ENCODE measurements at regions not wholly inside any gene's neighbourhood (a gene's known extent, or its start where the extent isn't known, plus 50 kb on each side); places are given as distances from the start of the nearest gene placed in this dataset.
A peak's percentile ranks its signal among the peaks of the same experiment; 100 is the strongest.

GRCh38 chrX:13518126-13518525, 51.3 kb upstream of the EGFL6 start:
- TF ChIP-seq FOXP2 (optimal IDR thresholded peaks at IDR 0.05; ENCODE audit: control extremely low read depth, extremely low read length, insufficient read depth): no peak
- no peak for TF ChIP-seq EZH2 (IDR thresholded peaks at IDR 0.05)
- TF ChIP-seq POLR2AphosphoS5 (IDR thresholded peaks at IDR 0.05; ENCODE audit: borderline replicate concordance, low read depth, low read length): no peak
- no peaks in the 10 kb centered on the region for H3K9me3 ChIP-seq (ENCODE audit: low read depth, low read length)
- DNase-seq (ENCODE audit: low read depth, low spot score): no peak
- no peak overlapping the region for H3K9ac ChIP-seq (ENCODE audit: insufficient read length)
- no peaks in the 10 kb centered on the region for H3K36me3 ChIP-seq (ENCODE audit: insufficient read depth, low read length)
- no peak overlapping the region for H3K27ac ChIP-seq
- H3K4me3 ChIP-seq: no peak overlapping the region

GRCh38 chrX:13515211-13515930, 54.0 kb upstream of the EGFL6 start:
- Histone ChIP-seq H3K4me3 (no peak overlapping the region), H3K27ac (no peak overlapping the region), H3K9ac (ENCODE audit: insufficient read length) (no peak overlapping the region), H3K36me3 (ENCODE audit: insufficient read depth, low read length) (no peaks in the 10 kb centered on the region), H3K9me3 (ENCODE audit: low read depth, low read length) (no peaks in the 10 kb centered on the region)
- TF ChIP-seq EZH2 (IDR thresholded peaks at IDR 0.05) (no peak), FOXP2 (optimal IDR thresholded peaks at IDR 0.05; ENCODE audit: control extremely low read depth, extremely low read length, insufficient read depth) (no peak), POLR2AphosphoS5 (IDR thresholded peaks at IDR 0.05; ENCODE audit: borderline replicate concordance, low read depth, low read length) (no peak; the same call in 1 of the 2 replicates)
- DNase-seq (ENCODE audit: low read depth, low spot score): peak; percentile 32

- Histone ChIP-seq H3K36me3 (ENCODE audit: insufficient read depth, low read length) (no peaks in the 10 kb centered on the region), H3K27ac (no peak overlapping the region), H3K9ac (ENCODE audit: insufficient read length) (no peak overlapping the region), H3K4me3 (no peak overlapping the region), H3K9me3 (ENCODE audit: low read depth, low read length) (no peaks in the 10 kb centered on the region)
- TF ChIP-seq FOXP2 (optimal IDR thresholded peaks at IDR 0.05; ENCODE audit: control extremely low read depth, extremely low read length, insufficient read depth): no peak
- no peak for TF ChIP-seq POLR2AphosphoS5 (IDR thresholded peaks at IDR 0.05; ENCODE audit: borderline replicate concordance, low read depth, low read length)
- TF ChIP-seq EZH2 (IDR thresholded peaks at IDR 0.05): no peak
- DNase-seq (ENCODE audit: low read depth, low spot score): no peak
Observed at GRCh38 chrX:13511944-13512330, 57.5 kb upstream of the EGFL6 start.

- Histone ChIP-seq H3K4me3 (no peak overlapping the region), H3K9ac (ENCODE audit: insufficient read length) (no peak overlapping the region), H3K27ac (no peak overlapping the region), H3K9me3 (ENCODE audit: low read depth, low read length) (no peaks in the 10 kb centered on the region), H3K36me3 (ENCODE audit: insufficient read depth, low read length) (no peaks in the 10 kb centered on the region)
- no peak for DNase-seq (ENCODE audit: low read depth, low spot score)
- TF ChIP-seq FOXP2 (optimal IDR thresholded peaks at IDR 0.05; ENCODE audit: control extremely low read depth, extremely low read length, insufficient read depth) (no peak), EZH2 (IDR thresholded peaks at IDR 0.05) (no peak), POLR2AphosphoS5 (IDR thresholded peaks at IDR 0.05; ENCODE audit: borderline replicate concordance, low read depth, low read length) (no peak)
Observed at GRCh38 chrX:13511241-13511943, 58.0 kb upstream of the EGFL6 start.

- Histone ChIP-seq H3K9ac (ENCODE audit: insufficient read length) (no peak overlapping the region), H3K36me3 (ENCODE audit: insufficient read depth, low read length) (no peaks in the 10 kb centered on the region), H3K4me3 (no peak overlapping the region), H3K9me3 (ENCODE audit: low read depth, low read length) (no peaks in the 10 kb centered on the region), H3K27ac (no peak overlapping the region)
- TF ChIP-seq POLR2AphosphoS5 (IDR thresholded peaks at IDR 0.05; ENCODE audit: borderline replicate concordance, low read depth, low read length): no peak
- no peak for TF ChIP-seq EZH2 (IDR thresholded peaks at IDR 0.05)
- no peak for TF ChIP-seq FOXP2 (optimal IDR thresholded peaks at IDR 0.05; ENCODE audit: control extremely low read depth, extremely low read length, insufficient read depth)
- no peak for DNase-seq (ENCODE audit: low read depth, low spot score)
Observed at GRCh38 chrX:13507893-13508292, 61.5 kb upstream of the EGFL6 start.

GRCh38 chrX:13506574-13506973, 62.8 kb upstream of the EGFL6 start:
- Histone ChIP-seq H3K4me3 (no peak overlapping the region), H3K27ac (no peak overlapping the region), H3K9ac (ENCODE audit: insufficient read length) (no peak overlapping the region), H3K36me3 (ENCODE audit: insufficient read depth, low read length) (no peaks in the 10 kb centered on the region), H3K9me3 (ENCODE audit: low read depth, low read length) (no peaks in the 10 kb centered on the region)
- no peak for DNase-seq (ENCODE audit: low read depth, low spot score)
- no peak for TF ChIP-seq POLR2AphosphoS5 (IDR thresholded peaks at IDR 0.05; ENCODE audit: borderline replicate concordance, low read depth, low read length)
- no peak for TF ChIP-seq FOXP2 (optimal IDR thresholded peaks at IDR 0.05; ENCODE audit: control extremely low read depth, extremely low read length, insufficient read depth)
- TF ChIP-seq EZH2 (IDR thresholded peaks at IDR 0.05): no peak

- DNase-seq (ENCODE audit: low read depth, low spot score): no peak
- H3K36me3 ChIP-seq (ENCODE audit: insufficient read depth, low read length): no peaks in the 10 kb centered on the region
Observed at GRCh38 chrX:13502590-13502989, 66.8 kb upstream of the EGFL6 start.

GRCh38 chrX:13499736-13500135, 69.7 kb upstream of the EGFL6 start:
- no peak overlapping the region for H3K27ac ChIP-seq
- H3K9ac ChIP-seq (ENCODE audit: insufficient read length): no peak overlapping the region
- TF ChIP-seq EZH2 (IDR thresholded peaks at IDR 0.05) (no peak), FOXP2 (optimal IDR thresholded peaks at IDR 0.05; ENCODE audit: control extremely low read depth, extremely low read length, insufficient read depth) (no peak), POLR2AphosphoS5 (IDR thresholded peaks at IDR 0.05; ENCODE audit: borderline replicate concordance, low read depth, low read length) (no peak)
- no peaks in the 10 kb centered on the region for H3K36me3 ChIP-seq (ENCODE audit: insufficient read depth, low read length)
- H3K9me3 ChIP-seq (ENCODE audit: low read depth, low read length): no peaks in the 10 kb centered on the region
- DNase-seq (ENCODE audit: low read depth, low spot score): no peak
- H3K4me3 ChIP-seq: no peak overlapping the region

More at GRCh38 chrX:13502590-13502989, 66.8 kb upstream of the EGFL6 start:
- no peak for TF ChIP-seq POLR2AphosphoS5 (IDR thresholded peaks at IDR 0.05; ENCODE audit: borderline replicate concordance, low read depth, low read length)
- no peak for TF ChIP-seq EZH2 (IDR thresholded peaks at IDR 0.05)
- TF ChIP-seq FOXP2 (optimal IDR thresholded peaks at IDR 0.05; ENCODE audit: control extremely low read depth, extremely low read length, insufficient read depth): no peak
- H3K27ac ChIP-seq: no peak overlapping the region
- H3K9me3 ChIP-seq (ENCODE audit: low read depth, low read length): no peaks in the 10 kb centered on the region
- H3K4me3 ChIP-seq: no peak overlapping the region
- H3K9ac ChIP-seq (ENCODE audit: insufficient read length): no peak overlapping the region

All from SK-N-MC (cell line).